ENCODE measurements at regions not wholly inside any gene's neighbourhood (a gene's known extent, or its start where the extent isn't known, plus 50 kb on each side); places are given as distances from the start of the nearest gene placed in this dataset.

DNA sequence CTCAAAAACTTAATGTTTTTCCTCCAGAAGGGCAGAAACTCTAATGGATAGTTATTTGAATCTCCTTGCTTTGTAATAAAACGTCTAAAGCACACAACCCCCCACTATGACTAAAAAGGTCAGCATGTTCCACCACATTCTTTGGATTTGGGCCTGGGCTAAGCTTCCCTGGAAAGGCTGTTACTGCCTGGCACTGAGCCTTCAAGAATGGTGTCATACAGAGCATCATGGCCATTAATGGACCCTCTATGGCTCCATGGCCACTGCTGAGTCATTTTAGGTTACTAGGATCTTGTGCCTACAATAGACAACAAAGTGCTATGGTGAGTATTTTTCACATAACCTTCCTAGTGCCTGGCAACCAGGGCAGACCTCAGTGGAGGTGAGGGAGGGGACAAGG, 242.6 kb upstream of the FAT3 start:
- Histone ChIP-seq H3K27me3 (no peaks in the 10 kb centered on the region), H3K4me3 (no peak overlapping the region), H3K9me3 (no peaks in the 10 kb centered on the region), H3K4me1 (peaks cover 3 to 26% (median 20%) of the 10 kb centered on the region in 4 donors), H3K36me3 (no peaks in the 10 kb centered on the region), H3K27ac (replicated peaks in 1 of 4) (peak overlapping the region; percentile 55 to 79 (median 74))
- 20% methylated on average over 1 of the region's 1 CpG for WGBS
- intact Hi-C loops (cut with DNase I), result no loop called here
- TF ChIP-seq POLR2AphosphoS5 (IDR thresholded peaks at IDR 0.05), result peak; percentile 86 to 93
- no peak for TF ChIP-seq POLR2A (IDR thresholded peaks at IDR 0.05; ENCODE audit: low read depth)
- TF ChIP-seq, protein P1, sequence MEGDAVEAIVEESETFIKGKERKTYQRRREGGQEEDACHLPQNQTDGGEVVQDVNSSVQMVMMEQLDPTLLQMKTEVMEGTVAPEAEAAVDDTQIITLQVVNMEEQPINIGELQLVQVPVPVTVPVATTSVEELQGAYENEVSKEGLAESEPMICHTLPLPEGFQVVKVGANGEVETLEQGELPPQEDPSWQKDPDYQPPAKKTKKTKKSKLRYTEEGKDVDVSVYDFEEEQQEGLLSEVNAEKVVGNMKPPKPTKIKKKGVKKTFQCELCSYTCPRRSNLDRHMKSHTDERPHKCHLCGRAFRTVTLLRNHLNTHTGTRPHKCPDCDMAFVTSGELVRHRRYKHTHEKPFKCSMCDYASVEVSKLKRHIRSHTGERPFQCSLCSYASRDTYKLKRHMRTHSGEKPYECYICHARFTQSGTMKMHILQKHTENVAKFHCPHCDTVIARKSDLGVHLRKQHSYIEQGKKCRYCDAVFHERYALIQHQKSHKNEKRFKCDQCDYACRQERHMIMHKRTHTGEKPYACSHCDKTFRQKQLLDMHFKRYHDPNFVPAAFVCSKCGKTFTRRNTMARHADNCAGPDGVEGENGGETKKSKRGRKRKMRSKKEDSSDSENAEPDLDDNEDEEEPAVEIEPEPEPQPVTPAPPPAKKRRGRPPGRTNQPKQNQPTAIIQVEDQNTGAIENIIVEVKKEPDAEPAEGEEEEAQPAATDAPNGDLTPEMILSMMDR (IDR thresholded peaks at IDR 0.05), result no peak
- peak; percentile 77 for TF ChIP-seq EP300 (IDR thresholded peaks at IDR 0.05)
- DNase-seq (ENCODE audit: extremely low spot score), result no peak

DNA sequence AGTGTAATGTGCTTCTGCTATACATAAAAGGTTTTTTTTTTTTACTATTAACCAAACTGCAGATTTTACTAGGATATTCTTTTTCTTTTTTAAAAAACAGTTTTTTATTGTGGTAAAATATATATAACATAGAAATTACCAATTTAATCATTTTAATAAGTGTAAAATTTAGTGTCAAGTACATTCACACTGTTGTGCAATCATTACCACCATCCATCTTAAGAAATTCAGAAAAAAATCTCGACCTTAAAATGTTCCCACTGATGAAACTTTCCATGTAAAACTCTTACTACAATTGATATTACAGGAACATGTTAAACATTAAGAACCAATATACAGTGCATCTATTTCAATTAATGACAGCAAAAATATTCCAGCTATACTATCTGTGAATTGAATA, 244.8 kb upstream of the FAT3 start:
- Histone ChIP-seq H3K27me3 (no peaks in the 10 kb centered on the region), H3K4me3 (no peak overlapping the region), H3K4me1 (peaks cover 3 to 26% (median 20%) of the 10 kb centered on the region in 4 donors), H3K36me3 (no peaks in the 10 kb centered on the region), H3K27ac (replicated peaks in 1 of 4) (no peak overlapping the region), H3K9me3 (no peaks in the 10 kb centered on the region)
- TF ChIP-seq POLR2AphosphoS5 (IDR thresholded peaks at IDR 0.05) (no peak), EP300 (IDR thresholded peaks at IDR 0.05) (no peak), POLR2A (IDR thresholded peaks at IDR 0.05; ENCODE audit: low read depth) (no peak)
- TF ChIP-seq, protein P1 (IDR thresholded peaks at IDR 0.05), result no peak
- no peak for DNase-seq (ENCODE audit: extremely low spot score)
- 89% methylated on average over 1 of the region's 1 CpG for WGBS
- intact Hi-C loops (cut with DNase I), result no loop called here

DNA sequence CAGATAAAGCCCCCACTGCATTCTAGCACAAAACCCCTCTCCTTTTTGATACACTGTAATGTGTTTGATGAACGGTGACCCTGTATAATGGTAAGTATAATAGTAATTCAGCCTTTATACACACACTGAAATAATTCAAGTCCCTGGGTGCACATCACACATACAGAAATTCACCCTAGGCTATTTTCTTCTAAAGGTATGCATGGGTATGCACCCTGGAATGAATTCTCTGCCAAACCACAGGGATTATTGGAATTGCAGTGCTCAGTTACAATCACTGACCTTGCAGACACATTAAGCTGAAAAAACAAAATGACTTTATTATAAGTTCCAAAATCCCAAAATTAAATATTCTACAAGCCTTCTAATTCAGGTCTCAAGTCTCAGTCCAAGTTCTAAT, 245.9 kb upstream of the FAT3 start:
- H3K27ac ChIP-seq (replicated peaks in 1 of 4), result no peak overlapping the region
- no peak for DNase-seq (ENCODE audit: extremely low spot score)
- TF ChIP-seq EP300 (IDR thresholded peaks at IDR 0.05) (no peak), POLR2AphosphoS5 (IDR thresholded peaks at IDR 0.05) (no peak), POLR2A (IDR thresholded peaks at IDR 0.05; ENCODE audit: low read depth) (no peak)
- TF ChIP-seq, protein P1 (IDR thresholded peaks at IDR 0.05), result no peak
- H3K4me3 ChIP-seq, result no peak overlapping the region
- no peaks in the 10 kb centered on the region for H3K36me3 ChIP-seq
- no peaks in the 10 kb centered on the region for H3K9me3 ChIP-seq
- peaks cover 3 to 26% (median 20%) of the 10 kb centered on the region in 4 donors for H3K4me1 ChIP-seq
- intact Hi-C loops (cut with DNase I), result no loop called here
- 94% methylated on average over 1 of the region's 1 CpG for WGBS
- no peaks in the 10 kb centered on the region for H3K27me3 ChIP-seq

DNA sequence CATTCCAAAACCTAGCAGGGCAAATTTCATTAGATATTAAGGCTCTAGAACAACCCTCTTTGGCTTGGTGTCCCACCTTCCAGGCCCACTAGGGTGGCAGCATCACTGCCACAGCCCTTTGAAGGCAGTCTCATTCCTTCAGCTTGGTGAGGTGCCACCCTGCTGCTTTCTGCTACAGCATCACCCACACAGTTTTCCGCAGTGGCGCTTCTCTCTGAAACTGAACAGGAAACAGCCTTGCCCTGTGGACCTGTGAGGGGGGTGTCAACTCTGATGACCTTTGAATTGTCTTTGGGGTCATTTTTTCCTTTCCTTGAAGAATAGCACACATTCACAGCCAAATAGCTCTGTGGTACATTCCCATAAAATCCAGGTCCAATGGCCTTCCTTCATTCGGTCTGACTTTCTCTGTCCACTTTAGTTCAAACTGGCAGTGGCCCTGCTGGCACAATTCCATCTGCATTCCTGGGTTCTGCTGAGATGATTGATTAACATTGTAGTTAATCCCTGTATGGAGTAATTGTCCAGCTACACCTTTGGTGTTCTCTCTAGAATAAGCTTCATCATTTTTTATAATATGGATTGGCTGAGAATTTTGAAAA, 251.9 kb upstream of the FAT3 start:
- TF ChIP-seq, protein P1 (IDR thresholded peaks at IDR 0.05), result no peak
- no peak for TF ChIP-seq POLR2AphosphoS5 (IDR thresholded peaks at IDR 0.05)
- H3K4me3 ChIP-seq, result no peak overlapping the region
- no peaks in the 10 kb centered on the region for H3K9me3 ChIP-seq
- H3K27ac ChIP-seq (replicated peaks in 1 of 4), result no peak overlapping the region
- intact Hi-C loops (cut with DNase I), result no loop called here
- H3K36me3 ChIP-seq, result no peaks in the 10 kb centered on the region
- 71% methylated on average over 3 of the region's 3 CpGs for WGBS
- no peak for DNase-seq (ENCODE audit: extremely low spot score)
- no peaks in the 10 kb centered on the region for H3K27me3 ChIP-seq
- peaks cover 0 to 7% (median 2%) of the 10 kb centered on the region in 4 donors for H3K4me1 ChIP-seq

DNA sequence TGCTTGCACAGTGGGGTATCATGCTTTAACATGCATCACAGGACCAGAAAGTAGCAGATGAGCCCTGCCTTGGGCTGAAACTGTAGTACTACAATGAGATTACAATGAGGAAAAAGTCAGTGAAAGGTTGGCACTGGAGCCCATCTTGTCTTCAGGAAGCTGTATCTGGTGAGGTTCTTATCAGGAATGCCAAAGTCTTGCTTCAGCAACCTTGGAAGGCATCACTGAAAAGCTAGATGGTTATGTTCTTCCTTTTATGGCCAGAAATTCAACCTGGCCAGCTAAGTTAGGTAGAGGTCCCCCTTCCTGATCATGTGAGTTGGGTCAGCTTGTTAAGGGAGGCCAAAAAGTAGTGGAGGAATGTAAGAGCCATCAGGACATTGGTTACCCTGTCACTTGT, 254.0 kb upstream of the FAT3 start:
- intact Hi-C loops (cut with DNase I), result no loop called here
- Histone ChIP-seq H3K4me1 (peaks cover 0 to 7% (median 2%) of the 10 kb centered on the region in 4 donors), H3K27ac (replicated peaks in 1 of 4) (no peak overlapping the region), H3K27me3 (no peaks in the 10 kb centered on the region), H3K36me3 (no peaks in the 10 kb centered on the region), H3K4me3 (no peak overlapping the region), H3K9me3 (no peaks in the 10 kb centered on the region)
- TF ChIP-seq, protein P1 (IDR thresholded peaks at IDR 0.05), result no peak
- TF ChIP-seq EP300 (IDR thresholded peaks at IDR 0.05), result no peak
- no peak for TF ChIP-seq POLR2AphosphoS5 (IDR thresholded peaks at IDR 0.05)
- no peak for TF ChIP-seq POLR2A (IDR thresholded peaks at IDR 0.05; ENCODE audit: low read depth)
- no peak for DNase-seq (ENCODE audit: extremely low spot score)
